ENCODE measurements at regions not wholly inside any gene's neighbourhood (a gene's known extent, or its start where the extent isn't known, plus 50 kb on each side); places are given as distances from the start of the nearest gene placed in this dataset.

DNA sequence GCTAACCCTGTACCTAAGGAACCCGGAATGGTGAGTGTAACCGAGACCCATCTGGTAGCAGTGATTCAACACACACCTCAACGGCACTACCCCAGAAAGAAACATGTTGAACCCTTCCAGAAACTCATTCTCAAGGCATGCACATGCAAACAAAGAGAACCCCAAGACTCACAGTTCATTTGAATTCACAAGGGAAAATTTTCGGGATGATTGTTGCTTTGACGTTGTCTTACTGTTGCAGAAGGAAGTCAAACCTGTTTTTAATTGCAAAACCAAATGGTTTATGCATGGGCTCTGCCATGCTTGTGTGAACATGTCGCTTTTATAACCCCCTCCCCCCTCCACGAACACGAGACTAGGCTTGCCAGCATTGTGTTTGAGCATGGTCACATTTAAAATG, 539.7 kb downstream of the GATA3 start:
- no peak for TF ChIP-seq GATA2 (IDR thresholded peaks at IDR 0.05; ENCODE audit: low read depth, low read length)
- no peak for TF ChIP-seq GATA3 (IDR thresholded peaks at IDR 0.05; ENCODE audit: low read depth, low read length)

All from SH-SY5Y (cell line).